KG1 (cell line): ENCODE measurements at regions not wholly inside any gene's neighbourhood (a gene's known extent, or its start where the extent isn't known, plus 50 kb on each side); places are given as distances from the start of the nearest gene placed in this dataset.
"Not testable (repeated sequence)": the region's sequence is repeated elsewhere in the genome, so short reads cannot be mapped to it uniquely, and the experiment has no call there.

Source experiments
- DNase-seq: peaks from one replicate; lab custom pipeline; 2025; lab: John Stamatoyannopoulos, UW

GRCh38 chr4:31768756-31769155, 1048.6 kb downstream of the PCDH7 start:
- no peak for DNase-seq

- no peak for DNase-seq
Measured at GRCh38 chr4:31783311-31783710, 1063.1 kb downstream of the PCDH7 start.

- no peak for DNase-seq
Measured at GRCh38 chr4:31784558-31784957, 1064.4 kb downstream of the PCDH7 start.

GRCh38 chr4:31787701-31788100, 1067.5 kb downstream of the PCDH7 start:
- DNase-seq: no peak

GRCh38 chr4:31788676-31789075, 1068.5 kb downstream of the PCDH7 start:
- no peak for DNase-seq

GRCh38 chr4:31791666-31792065, 1071.5 kb downstream of the PCDH7 start:
- DNase-seq: no peak

GRCh38 chr4:31793907-31794306, 1073.7 kb downstream of the PCDH7 start:
- DNase-seq: no peak

- DNase-seq: not testable (repeated sequence)
Measured at GRCh38 chr4:31797052-31797451, 1076.9 kb downstream of the PCDH7 start.

GRCh38 chr4:31803526-31804195, 1083.5 kb downstream of the PCDH7 start:
- no peak for DNase-seq

GRCh38 chr4:31807036-31807435, 1086.9 kb downstream of the PCDH7 start:
- DNase-seq: no peak

GRCh38 chr4:31844350-31844749, 1124.2 kb downstream of the PCDH7 start:
- no peak for DNase-seq

GRCh38 chr4:31851946-31852345, 1131.8 kb downstream of the PCDH7 start:
- no peak for DNase-seq

GRCh38 chr4:31877429-31877828, 1157.3 kb downstream of the PCDH7 start:
- no peak for DNase-seq

- not testable (repeated sequence) for DNase-seq
Measured at GRCh38 chr4:31880837-31881236, 1160.7 kb downstream of the PCDH7 start.

- DNase-seq: no peak
Measured at GRCh38 chr4:31896349-31896748, 1176.2 kb downstream of the PCDH7 start.

GRCh38 chr4:31905363-31905762, 1185.2 kb downstream of the PCDH7 start:
- no peak for DNase-seq

GRCh38 chr4:31908261-31908660, 1188.1 kb downstream of the PCDH7 start:
- DNase-seq: no peak

GRCh38 chr4:31917334-31917733, 1197.2 kb downstream of the PCDH7 start:
- DNase-seq: no peak

GRCh38 chr4:31918891-31919290, 1198.7 kb downstream of the PCDH7 start:
- DNase-seq: peak; percentile 2

- DNase-seq: no peak
Measured at GRCh38 chr4:31923634-31924033, 1203.5 kb downstream of the PCDH7 start.

GRCh38 chr4:31929676-31930345, 1209.6 kb downstream of the PCDH7 start:
- no peak for DNase-seq

GRCh38 chr4:31946456-31946855, 1226.3 kb downstream of the PCDH7 start:
- no peak for DNase-seq

- no peak for DNase-seq
Measured at GRCh38 chr4:31947101-31947500, 1226.9 kb downstream of the PCDH7 start.

GRCh38 chr4:31949045-31949444, 1228.9 kb downstream of the PCDH7 start:
- DNase-seq: no peak
